ENCODE measurements at regions not wholly inside any gene's neighbourhood (a gene's known extent, or its start where the extent isn't known, plus 50 kb on each side); places are given as distances from the start of the nearest gene placed in this dataset.

DNA sequence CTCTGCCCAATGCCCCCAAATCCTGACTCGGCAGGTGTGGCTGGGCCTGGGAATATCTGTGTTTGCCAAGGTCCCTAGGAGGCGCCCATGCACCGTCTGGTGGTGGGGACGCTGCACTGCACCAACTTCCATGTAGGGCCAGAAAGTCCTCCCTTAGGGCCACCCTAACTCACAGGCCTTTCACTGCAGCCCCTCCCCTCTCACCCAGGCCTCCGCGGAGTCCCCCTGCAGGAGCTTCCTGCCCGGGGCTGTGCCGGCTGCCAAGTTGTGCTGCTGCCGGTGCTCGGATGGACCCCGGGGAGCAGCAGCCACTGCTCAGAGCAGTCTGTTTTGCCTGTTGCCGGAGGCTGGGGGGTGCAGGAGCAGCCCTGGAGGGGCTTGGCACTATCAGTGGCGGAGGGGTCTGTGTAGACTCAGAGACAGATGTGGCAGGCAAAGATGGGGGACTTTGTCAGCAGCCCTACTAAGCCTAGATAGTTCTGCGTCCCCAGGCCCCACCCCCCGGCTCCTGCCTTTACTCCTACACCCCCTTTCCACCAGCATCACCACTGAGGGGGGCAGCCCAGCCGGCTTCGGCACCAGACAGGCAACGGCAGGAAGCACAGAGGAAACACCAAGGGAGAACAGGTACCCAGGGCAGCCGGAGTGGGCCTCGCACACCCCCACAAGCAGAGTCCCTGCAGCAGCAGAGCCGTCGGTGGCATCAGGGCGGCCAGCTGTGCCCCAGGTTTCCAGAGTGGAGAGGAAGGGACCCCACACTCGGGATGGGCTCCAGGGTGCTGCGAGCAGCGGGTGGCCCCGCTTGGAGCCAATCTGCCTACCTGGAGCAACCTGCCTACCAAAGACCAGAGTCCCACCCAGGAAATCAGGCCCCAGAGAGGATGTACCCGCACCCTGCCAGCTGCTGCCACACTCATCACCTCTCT lies 124.3 kb downstream of the TRIM29 start:
- TF ChIP-seq, protein P1, sequence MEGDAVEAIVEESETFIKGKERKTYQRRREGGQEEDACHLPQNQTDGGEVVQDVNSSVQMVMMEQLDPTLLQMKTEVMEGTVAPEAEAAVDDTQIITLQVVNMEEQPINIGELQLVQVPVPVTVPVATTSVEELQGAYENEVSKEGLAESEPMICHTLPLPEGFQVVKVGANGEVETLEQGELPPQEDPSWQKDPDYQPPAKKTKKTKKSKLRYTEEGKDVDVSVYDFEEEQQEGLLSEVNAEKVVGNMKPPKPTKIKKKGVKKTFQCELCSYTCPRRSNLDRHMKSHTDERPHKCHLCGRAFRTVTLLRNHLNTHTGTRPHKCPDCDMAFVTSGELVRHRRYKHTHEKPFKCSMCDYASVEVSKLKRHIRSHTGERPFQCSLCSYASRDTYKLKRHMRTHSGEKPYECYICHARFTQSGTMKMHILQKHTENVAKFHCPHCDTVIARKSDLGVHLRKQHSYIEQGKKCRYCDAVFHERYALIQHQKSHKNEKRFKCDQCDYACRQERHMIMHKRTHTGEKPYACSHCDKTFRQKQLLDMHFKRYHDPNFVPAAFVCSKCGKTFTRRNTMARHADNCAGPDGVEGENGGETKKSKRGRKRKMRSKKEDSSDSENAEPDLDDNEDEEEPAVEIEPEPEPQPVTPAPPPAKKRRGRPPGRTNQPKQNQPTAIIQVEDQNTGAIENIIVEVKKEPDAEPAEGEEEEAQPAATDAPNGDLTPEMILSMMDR (conservative IDR thresholded peaks at IDR 0.05): peak; percentile 82
- TF ChIP-seq EZH2 (IDR thresholded peaks at IDR 0.05; ENCODE audit: low read depth): no peak
